GM18858 (cell line): ENCODE measurements at regions not wholly inside any gene's neighbourhood (a gene's known extent, or its start where the extent isn't known, plus 50 kb on each side); places are given as distances from the start of the nearest gene placed in this dataset.

Source experiments
- ATAC-seq: cut with Tn5 transposase; IDR thresholded peaks from one replicate; pipeline ENCODE4 v1.9.1; 2021; ENCODE audit not compliant: unreplicated experiment

- ATAC-seq, result no peak
Measured at GRCh38 chr9:75609401-75609800, 281.1 kb upstream of the PCSK5 start.

GRCh38 chr9:75610246-75610645 is 280.2 kb upstream of the PCSK5 start:
- ATAC-seq, result no peak

- no peak for ATAC-seq
Measured at GRCh38 chr9:75612205-75612604, 278.3 kb upstream of the PCSK5 start.

- ATAC-seq, result no peak
Measured at GRCh38 chr9:75612754-75613153, 277.7 kb upstream of the PCSK5 start.

- ATAC-seq, result no peak
Measured at GRCh38 chr9:75615284-75615683, 275.2 kb upstream of the PCSK5 start.

- no peak for ATAC-seq
Measured at GRCh38 chr9:75616052-75616451, 274.4 kb upstream of the PCSK5 start.

GRCh38 chr9:75616841-75617566 is 273.5 kb upstream of the PCSK5 start:
- ATAC-seq, result no peak

- ATAC-seq, result no peak
Measured at GRCh38 chr9:75623462-75623861, 267.0 kb upstream of the PCSK5 start.

- ATAC-seq, result no peak
Measured at GRCh38 chr9:75624998-75625397, 265.5 kb upstream of the PCSK5 start.

- no peak for ATAC-seq
Measured at GRCh38 chr9:75626860-75627259, 263.6 kb upstream of the PCSK5 start.

GRCh38 chr9:75628952-75629351 is 261.5 kb upstream of the PCSK5 start:
- no peak for ATAC-seq

GRCh38 chr9:75633451-75634057 is 256.9 kb upstream of the PCSK5 start:
- no peak for ATAC-seq

GRCh38 chr9:75636427-75637045 is 253.9 kb upstream of the PCSK5 start:
- no peak for ATAC-seq

- no peak for ATAC-seq
Measured at GRCh38 chr9:75639971-75640610, 250.4 kb upstream of the PCSK5 start.

GRCh38 chr9:75642522-75642921 is 248.0 kb upstream of the PCSK5 start:
- ATAC-seq, result no peak

- ATAC-seq, result no peak
Measured at GRCh38 chr9:75644649-75645048, 245.8 kb upstream of the PCSK5 start.

- no peak for ATAC-seq
Measured at GRCh38 chr9:75648034-75648433, 242.4 kb upstream of the PCSK5 start.

GRCh38 chr9:75649060-75649459 is 241.4 kb upstream of the PCSK5 start:
- no peak for ATAC-seq

GRCh38 chr9:75651709-75652108 is 238.8 kb upstream of the PCSK5 start:
- ATAC-seq, result no peak

GRCh38 chr9:75653335-75653734 is 237.1 kb upstream of the PCSK5 start:
- ATAC-seq, result no peak

- ATAC-seq, result no peak
Measured at GRCh38 chr9:75653750-75654149, 236.7 kb upstream of the PCSK5 start.

- no peak for ATAC-seq
Measured at GRCh38 chr9:75657015-75657414, 233.5 kb upstream of the PCSK5 start.
